ENCODE measurements at regions not wholly inside any gene's neighbourhood (a gene's known extent, or its start where the extent isn't known, plus 50 kb on each side); places are given as distances from the start of the nearest gene placed in this dataset.

DNA sequence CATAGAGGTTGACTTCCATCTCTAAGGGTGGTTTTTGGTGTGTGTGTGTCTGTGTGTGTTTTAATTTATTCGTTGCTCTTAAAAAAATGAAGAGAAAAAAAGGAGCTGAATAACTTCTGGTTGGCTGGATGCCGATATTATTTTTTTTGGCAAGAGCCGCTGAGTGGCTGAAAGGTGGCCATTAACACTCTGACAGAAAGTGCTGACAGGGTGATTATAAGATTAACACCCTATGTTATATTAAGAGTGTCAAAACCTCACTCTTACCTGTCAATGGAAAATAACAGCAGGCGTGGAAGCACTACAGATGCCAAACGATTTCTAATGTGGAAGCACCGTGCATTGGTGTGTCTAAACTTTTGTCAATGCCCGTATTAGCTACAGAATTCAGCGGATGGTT lies 622.5 kb downstream of the ANKRD50 start:
- TF ChIP-seq, protein P1, sequence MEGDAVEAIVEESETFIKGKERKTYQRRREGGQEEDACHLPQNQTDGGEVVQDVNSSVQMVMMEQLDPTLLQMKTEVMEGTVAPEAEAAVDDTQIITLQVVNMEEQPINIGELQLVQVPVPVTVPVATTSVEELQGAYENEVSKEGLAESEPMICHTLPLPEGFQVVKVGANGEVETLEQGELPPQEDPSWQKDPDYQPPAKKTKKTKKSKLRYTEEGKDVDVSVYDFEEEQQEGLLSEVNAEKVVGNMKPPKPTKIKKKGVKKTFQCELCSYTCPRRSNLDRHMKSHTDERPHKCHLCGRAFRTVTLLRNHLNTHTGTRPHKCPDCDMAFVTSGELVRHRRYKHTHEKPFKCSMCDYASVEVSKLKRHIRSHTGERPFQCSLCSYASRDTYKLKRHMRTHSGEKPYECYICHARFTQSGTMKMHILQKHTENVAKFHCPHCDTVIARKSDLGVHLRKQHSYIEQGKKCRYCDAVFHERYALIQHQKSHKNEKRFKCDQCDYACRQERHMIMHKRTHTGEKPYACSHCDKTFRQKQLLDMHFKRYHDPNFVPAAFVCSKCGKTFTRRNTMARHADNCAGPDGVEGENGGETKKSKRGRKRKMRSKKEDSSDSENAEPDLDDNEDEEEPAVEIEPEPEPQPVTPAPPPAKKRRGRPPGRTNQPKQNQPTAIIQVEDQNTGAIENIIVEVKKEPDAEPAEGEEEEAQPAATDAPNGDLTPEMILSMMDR (IDR thresholded peaks at IDR 0.05; ENCODE audit: low read depth, low read length, poor library complexity, severe bottlenecking) = no peak
- TF ChIP-seq EZH2phosphoT487 (IDR thresholded peaks at IDR 0.05; ENCODE audit: borderline replicate concordance, low read length) = no peak

All from DOHH2 (cell line).